ENCODE measurements at regions not wholly inside any gene's neighbourhood (a gene's known extent, or its start where the extent isn't known, plus 50 kb on each side); places are given as distances from the start of the nearest gene placed in this dataset.
"Not testable (repeated sequence)": the region's sequence is repeated elsewhere in the genome, so short reads cannot be mapped to it uniquely, and the experiment has no call there.

- 40% methylated on average over 6 of the region's 6 CpGs for WGBS
- Histone ChIP-seq H3K36me3 (no peaks in the 10 kb centered on the region), H3K27ac (no peak overlapping the region), H3K27me3 (replicated peaks; ENCODE audit: insufficient read depth) (no peaks in the 10 kb centered on the region), H3K4me1 (replicated peaks) (no peaks in the 10 kb centered on the region), H3K4me3 (no peak overlapping the region), H3K9me3 (no peaks in the 10 kb centered on the region)
- DNase-seq (ENCODE audit: low spot score), result no peak
- intact Hi-C loops (cut with DNase I), result no loop called here
- TF ChIP-seq CTCF (IDR thresholded peaks at IDR 0.05) (no peak), POLR2A (IDR thresholded peaks at IDR 0.05) (no peak), POLR2AphosphoS5 (IDR thresholded peaks at IDR 0.05) (no peak)
These were observed 177.2 kb downstream of the PLPPR4 start for GRCh38 chr1:99441299-99442095.

GRCh38 chr1:99444211-99444927, 180.1 kb downstream of the PLPPR4 start:
- DNase-seq (ENCODE audit: low spot score); H3K9me3 ChIP-seq; H3K4me1 ChIP-seq (replicated peaks); H3K27me3 ChIP-seq (replicated peaks; ENCODE audit: insufficient read depth); H3K36me3 ChIP-seq; H3K27ac ChIP-seq; H3K4me3 ChIP-seq; intact Hi-C loops (cut with DNase I): not testable (repeated sequence)
- WGBS, result 90% methylated on average over 6 of the region's 6 CpGs

DNA sequence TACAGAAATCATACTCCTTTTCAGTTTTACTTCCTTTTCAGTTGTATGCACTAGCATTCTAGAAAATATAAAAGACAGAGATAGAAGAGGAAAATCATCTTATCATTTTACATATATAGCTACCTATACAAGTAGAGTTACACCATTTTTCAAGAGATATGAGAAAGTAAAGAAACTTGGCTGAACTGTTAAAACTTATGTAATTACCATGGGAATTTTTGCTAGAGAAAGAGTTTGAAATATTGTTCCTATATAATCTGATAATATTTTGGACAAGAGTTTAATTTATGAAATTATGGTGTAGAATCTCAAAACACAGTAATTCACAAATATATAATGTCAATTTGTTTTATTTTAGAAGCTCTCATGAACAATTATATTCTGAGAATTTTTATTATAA, 180.8 kb downstream of the PLPPR4 start:
- Histone ChIP-seq H3K4me1 (replicated peaks) (no peaks in the 10 kb centered on the region), H3K27me3 (replicated peaks; ENCODE audit: insufficient read depth) (no peaks in the 10 kb centered on the region), H3K27ac (no peak overlapping the region), H3K4me3 (no peak overlapping the region), H3K9me3 (no peaks in the 10 kb centered on the region), H3K36me3 (no peaks in the 10 kb centered on the region)
- intact Hi-C loops (cut with DNase I), result no loop called here
- TF ChIP-seq CTCF (IDR thresholded peaks at IDR 0.05) (no peak), POLR2AphosphoS5 (IDR thresholded peaks at IDR 0.05) (no peak), POLR2A (IDR thresholded peaks at IDR 0.05) (no peak)
- DNase-seq (ENCODE audit: low spot score), result no peak

- TF ChIP-seq POLR2AphosphoS5 (IDR thresholded peaks at IDR 0.05), result no peak
- no peak for TF ChIP-seq CTCF (IDR thresholded peaks at IDR 0.05)
- TF ChIP-seq POLR2A (IDR thresholded peaks at IDR 0.05), result no peak
These were observed 181.2 kb downstream of the PLPPR4 start for GRCh38 chr1:99445486-99445885.

GRCh38 chr1:99447721-99448120, 183.4 kb downstream of the PLPPR4 start:
- intact Hi-C loops (cut with DNase I), result no loop called here
- no peaks in the 10 kb centered on the region for H3K36me3 ChIP-seq
- H3K27me3 ChIP-seq (replicated peaks; ENCODE audit: insufficient read depth), result no peaks in the 10 kb centered on the region
- H3K9me3 ChIP-seq, result no peaks in the 10 kb centered on the region
- no peak overlapping the region for H3K4me3 ChIP-seq
- DNase-seq (ENCODE audit: low spot score), result no peak
- H3K4me1 ChIP-seq (replicated peaks), result no peaks in the 10 kb centered on the region
- no peak for TF ChIP-seq POLR2AphosphoS5 (IDR thresholded peaks at IDR 0.05)
- no peak for TF ChIP-seq POLR2A (IDR thresholded peaks at IDR 0.05)
- no peak for TF ChIP-seq CTCF (IDR thresholded peaks at IDR 0.05)
- no peak overlapping the region for H3K27ac ChIP-seq

More at GRCh38 chr1:99445486-99445885, 181.2 kb downstream of the PLPPR4 start:
- Histone ChIP-seq H3K4me1 (replicated peaks) (no peaks in the 10 kb centered on the region), H3K27me3 (replicated peaks; ENCODE audit: insufficient read depth) (no peaks in the 10 kb centered on the region), H3K27ac (no peak overlapping the region), H3K9me3 (no peaks in the 10 kb centered on the region), H3K4me3 (no peak overlapping the region), H3K36me3 (no peaks in the 10 kb centered on the region)
- no peak for DNase-seq (ENCODE audit: low spot score)
- intact Hi-C loops (cut with DNase I), result no loop called here
- 70% methylated on average over 1 of the region's 1 CpG for WGBS
